ENCODE measurements at regions not wholly inside any gene's neighbourhood (a gene's known extent, or its start where the extent isn't known, plus 50 kb on each side); places are given as distances from the start of the nearest gene placed in this dataset.
A peak's percentile ranks its signal among the peaks of the same experiment; 100 is the strongest.
"Not testable (repeated sequence)": the region's sequence is repeated elsewhere in the genome, so short reads cannot be mapped to it uniquely, and the experiment has no call there.

DNA sequence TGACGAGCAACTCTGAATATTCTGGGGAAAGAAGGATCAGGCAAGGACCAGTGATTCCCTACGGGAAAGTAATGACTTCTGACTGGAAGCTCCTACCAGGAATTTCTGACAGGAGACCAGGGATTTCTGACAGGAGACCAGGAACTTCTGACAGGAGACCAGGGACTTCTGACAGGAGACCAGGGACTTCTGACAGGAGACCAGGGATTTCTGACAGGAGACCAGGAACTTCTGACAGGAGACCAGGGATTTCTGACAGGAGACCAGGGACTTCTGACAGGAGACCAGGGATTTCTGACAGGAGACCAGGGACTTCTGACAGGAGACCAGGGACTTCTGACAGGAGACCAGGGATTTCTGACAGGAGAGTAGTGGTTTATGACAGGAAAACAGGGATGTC lies 100.9 kb downstream of the BDH1 start:
- dilution Hi-C loops (cut with MboI; ENCODE audit: extremely low pct_ligation_motif_present, low sequenced_read_pairs); H4K20me1 ChIP-seq (replicated peaks; ENCODE audit: control insufficient read depth, extremely low read depth, insufficient read depth, low read length); H3K9ac ChIP-seq (replicated peaks; ENCODE audit: extremely low read depth, insufficient read depth, low read length); intact Hi-C loops (cut with micrococcal nuclease); H3K36me3 ChIP-seq (ENCODE audit: control insufficient read depth in 2 of 2, extremely low read depth in 1 of 2, insufficient read depth in 2 of 2, low read length in 2 of 2); H3K4me2 ChIP-seq (ENCODE audit: insufficient read depth, low read length); H3K9me1 ChIP-seq (replicated peaks; ENCODE audit: control insufficient read depth, extremely low read depth, insufficient read depth, low read length); POLR2A ChIA-PET; H3K79me2 ChIP-seq (ENCODE audit: control insufficient read depth, insufficient read depth, low read length); H3K4me3 ChIP-seq (replicated peaks in 1 of 3; ENCODE audit: insufficient read depth in 1 of 3, low read depth in 1 of 3, low read length in 3 of 3); H2AFZ ChIP-seq (ENCODE audit: low read depth, low read length); BruUV-seq (replicated peaks); H3K27ac ChIP-seq (ENCODE audit: insufficient read depth, low read depth, low read length); DNase-seq (ENCODE audit: low read depth, low spot score); H3K9me3 ChIP-seq (replicated peaks; ENCODE audit: control insufficient read depth, insufficient read depth, low read length); H3K27me3 ChIP-seq (ENCODE audit: control insufficient read depth in 2 of 2, insufficient read depth in 2 of 2, low read length in 2 of 2): not testable (repeated sequence)
- CTCF ChIA-PET, result interaction anchor here (1.2 to 2.4 kb wide), 5 partner anchors 26 to 198 kb away, joined by 4 to 29 read pairs (median 7); no protein-coding TSS in a partner anchor
- peaks cover 11% of the 10 kb centered on the region for H3K4me1 ChIP-seq (ENCODE audit: control insufficient read depth, extremely low read depth, insufficient read depth, low read length)
- peak; percentile 21 for FAIRE-seq

DNA sequence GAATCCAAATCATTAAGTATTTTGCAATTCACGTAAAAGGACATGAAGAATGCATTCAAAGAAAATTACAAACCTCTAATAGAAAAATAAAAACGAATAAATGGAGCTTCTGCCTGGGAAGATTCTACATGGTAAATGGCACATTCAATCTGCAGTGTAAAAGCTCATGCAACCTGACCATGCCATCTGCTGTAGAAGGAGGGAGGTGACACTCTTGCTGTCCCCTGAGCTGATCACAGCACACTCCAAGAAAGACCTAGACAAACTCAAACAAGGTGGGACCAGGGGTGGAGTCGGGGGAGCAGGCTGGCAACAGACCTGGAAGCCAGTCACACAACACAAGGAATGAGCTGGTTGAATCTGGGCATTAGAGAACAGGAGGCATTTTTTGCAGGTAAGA lies 101.8 kb downstream of the BDH1 start:
- TF ChIP-seq POLR2AphosphoS5 (IDR thresholded peaks at IDR 0.05; ENCODE audit: insufficient read depth, low read depth, low read length), result no peak
- no peak for TF ChIP-seq JUN (IDR thresholded peaks at IDR 0.05; ENCODE audit: borderline replicate concordance, insufficient read depth, insufficient read length, low read depth)
- TF ChIP-seq EZH2 (IDR thresholded peaks at IDR 0.05; ENCODE audit: borderline replicate concordance, low read depth, low read length, severe bottlenecking), result no peak
- TF ChIP-seq POLR2A (IDR thresholded peaks at IDR 0.05; ENCODE audit: low read depth, low read length), result no peak
- TF ChIP-seq, protein P1, sequence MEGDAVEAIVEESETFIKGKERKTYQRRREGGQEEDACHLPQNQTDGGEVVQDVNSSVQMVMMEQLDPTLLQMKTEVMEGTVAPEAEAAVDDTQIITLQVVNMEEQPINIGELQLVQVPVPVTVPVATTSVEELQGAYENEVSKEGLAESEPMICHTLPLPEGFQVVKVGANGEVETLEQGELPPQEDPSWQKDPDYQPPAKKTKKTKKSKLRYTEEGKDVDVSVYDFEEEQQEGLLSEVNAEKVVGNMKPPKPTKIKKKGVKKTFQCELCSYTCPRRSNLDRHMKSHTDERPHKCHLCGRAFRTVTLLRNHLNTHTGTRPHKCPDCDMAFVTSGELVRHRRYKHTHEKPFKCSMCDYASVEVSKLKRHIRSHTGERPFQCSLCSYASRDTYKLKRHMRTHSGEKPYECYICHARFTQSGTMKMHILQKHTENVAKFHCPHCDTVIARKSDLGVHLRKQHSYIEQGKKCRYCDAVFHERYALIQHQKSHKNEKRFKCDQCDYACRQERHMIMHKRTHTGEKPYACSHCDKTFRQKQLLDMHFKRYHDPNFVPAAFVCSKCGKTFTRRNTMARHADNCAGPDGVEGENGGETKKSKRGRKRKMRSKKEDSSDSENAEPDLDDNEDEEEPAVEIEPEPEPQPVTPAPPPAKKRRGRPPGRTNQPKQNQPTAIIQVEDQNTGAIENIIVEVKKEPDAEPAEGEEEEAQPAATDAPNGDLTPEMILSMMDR (IDR thresholded peaks at IDR 0.05; ENCODE audit: extremely low read depth in 1 of 2, insufficient read depth in 1 of 2, low read depth in 1 of 2, low read length in 2 of 2), result no peak
- H3K9me3 ChIP-seq (replicated peaks; ENCODE audit: control insufficient read depth, insufficient read depth, low read length), result no peaks in the 10 kb centered on the region
- no peak for FAIRE-seq
- no peaks in the 10 kb centered on the region for H3K79me2 ChIP-seq (ENCODE audit: control insufficient read depth, insufficient read depth, low read length)
- dilution Hi-C loops (cut with MboI; ENCODE audit: extremely low pct_ligation_motif_present, low sequenced_read_pairs) (no loop called here), intact Hi-C loops (cut with micrococcal nuclease) (no loop called here)
- no peaks in the 10 kb centered on the region for H4K20me1 ChIP-seq (replicated peaks; ENCODE audit: control insufficient read depth, extremely low read depth, insufficient read depth, low read length)
- H3K36me3 ChIP-seq (ENCODE audit: control insufficient read depth in 2 of 2, extremely low read depth in 1 of 2, insufficient read depth in 2 of 2, low read length in 2 of 2), result no peaks in the 10 kb centered on the region
- no peaks in the 10 kb centered on the region for H3K9me1 ChIP-seq (replicated peaks; ENCODE audit: control insufficient read depth, extremely low read depth, insufficient read depth, low read length)
- no peak overlapping the region for H3K27ac ChIP-seq (ENCODE audit: insufficient read depth, low read depth, low read length)
- no peak overlapping the region for H3K9ac ChIP-seq (replicated peaks; ENCODE audit: extremely low read depth, insufficient read depth, low read length)
- no TSS peak for BruUV-seq (replicated peaks)
- peaks cover 11% of the 10 kb centered on the region for H3K4me1 ChIP-seq (ENCODE audit: control insufficient read depth, extremely low read depth, insufficient read depth, low read length)
- ChIA-PET CTCF (interaction anchor here (0.8 to 2.4 kb wide), 10 partner anchors 21 to 232 kb away, joined by 3 to 29 read pairs (median 4); no protein-coding TSS in a partner anchor), POLR2A (interaction anchor here (0.6 kb wide), 1 partner anchor 12 kb away, joined by 5 read pairs; no protein-coding TSS in a partner anchor)
- DNase-seq (ENCODE audit: low read depth, low spot score), result no peak
- no peak overlapping the region for H3K4me3 ChIP-seq (replicated peaks in 1 of 3; ENCODE audit: insufficient read depth in 1 of 3, low read depth in 1 of 3, low read length in 3 of 3)
- H2AFZ ChIP-seq (ENCODE audit: low read depth, low read length), result no peak overlapping the region
- H3K27me3 ChIP-seq (ENCODE audit: control insufficient read depth in 2 of 2, insufficient read depth in 2 of 2, low read length in 2 of 2), result no peaks in the 10 kb centered on the region
- no peak overlapping the region for H3K4me2 ChIP-seq (ENCODE audit: insufficient read depth, low read length)

All from endothelial cell of umbilical vein (primary cell).